ENCODE measurements at regions not wholly inside any gene's neighbourhood (a gene's known extent, or its start where the extent isn't known, plus 50 kb on each side); places are given as distances from the start of the nearest gene placed in this dataset.

GRCh38 chr18:29925566-29925965, 1117.0 kb downstream of the DSC3 start:
- ChIA-PET POLR2A (no interaction called here), CTCF (no interaction called here)
- no peak for TF ChIP-seq CTCF (IDR thresholded peaks at IDR 0.05; ENCODE audit: low read depth, low read length)
- Histone ChIP-seq H3K27me3 (ENCODE audit: control insufficient read depth, insufficient read depth, low read length) (no peaks in the 10 kb centered on the region), H3K9me3 (ENCODE audit: control insufficient read depth, insufficient read depth, low read length) (peaks cover 3% of the 10 kb centered on the region), H3K27ac (ENCODE audit: low read depth, low read length) (no peak overlapping the region), H3K4me3 (ENCODE audit: low read depth, low read length) (no peak overlapping the region)
- no peak for DNase-seq (ENCODE audit: low read depth, low spot score)

GRCh38 chr18:29912351-29912750, 1130.2 kb downstream of the DSC3 start:
- DNase-seq (ENCODE audit: low read depth, low spot score), result no peak
- Histone ChIP-seq H3K9me3 (ENCODE audit: control insufficient read depth, insufficient read depth, low read length) (peaks cover 11% of the 10 kb centered on the region), H3K4me3 (ENCODE audit: low read depth, low read length) (no peak overlapping the region), H3K27me3 (ENCODE audit: control insufficient read depth, insufficient read depth, low read length) (no peaks in the 10 kb centered on the region), H3K27ac (ENCODE audit: low read depth, low read length) (no peak overlapping the region)
- ChIA-PET CTCF (no interaction called here), POLR2A (no interaction called here)
- no peak for TF ChIP-seq CTCF (IDR thresholded peaks at IDR 0.05; ENCODE audit: low read depth, low read length)

- CTCF ChIA-PET, result no interaction called here
- no peak overlapping the region for H3K27ac ChIP-seq (ENCODE audit: low read depth, low read length)
- no peak overlapping the region for H3K4me3 ChIP-seq (ENCODE audit: low read depth, low read length)
- POLR2A ChIA-PET, result no interaction called here
- no peaks in the 10 kb centered on the region for H3K27me3 ChIP-seq (ENCODE audit: control insufficient read depth, insufficient read depth, low read length)
- no peaks in the 10 kb centered on the region; the same call in 1 of the 2 replicates for H3K9me3 ChIP-seq (ENCODE audit: control insufficient read depth, insufficient read depth, low read length)
- peak; percentile 41 for TF ChIP-seq CTCF (IDR thresholded peaks at IDR 0.05; ENCODE audit: low read depth, low read length)
- DNase-seq (ENCODE audit: low read depth, low spot score), result no peak
Observed at GRCh38 chr18:29892960-29893558, 1149.5 kb downstream of the DSC3 start.

- Histone ChIP-seq H3K4me3 (ENCODE audit: low read depth, low read length) (no peak overlapping the region), H3K27me3 (ENCODE audit: control insufficient read depth, insufficient read depth, low read length) (no peaks in the 10 kb centered on the region), H3K27ac (ENCODE audit: low read depth, low read length) (no peak overlapping the region), H3K9me3 (ENCODE audit: control insufficient read depth, insufficient read depth, low read length) (no peaks in the 10 kb centered on the region)
- CTCF ChIA-PET, result no interaction called here
- no peak for DNase-seq (ENCODE audit: low read depth, low spot score)
- TF ChIP-seq CTCF (IDR thresholded peaks at IDR 0.05; ENCODE audit: low read depth, low read length), result no peak
- POLR2A ChIA-PET, result no interaction called here
Observed at GRCh38 chr18:29883114-29883513, 1159.4 kb downstream of the DSC3 start.

- ChIA-PET CTCF (no interaction called here), POLR2A (no interaction called here)
- H3K4me3 ChIP-seq (ENCODE audit: low read depth, low read length), result no peak overlapping the region
- H3K27ac ChIP-seq (ENCODE audit: low read depth, low read length), result no peak overlapping the region
- H3K27me3 ChIP-seq (ENCODE audit: control insufficient read depth, insufficient read depth, low read length), result no peaks in the 10 kb centered on the region
- H3K9me3 ChIP-seq (ENCODE audit: control insufficient read depth, insufficient read depth, low read length), result no peaks in the 10 kb centered on the region
- no peak for TF ChIP-seq CTCF (IDR thresholded peaks at IDR 0.05; ENCODE audit: low read depth, low read length)
- no peak for DNase-seq (ENCODE audit: low read depth, low spot score)
Observed at GRCh38 chr18:29882620-29883019, 1159.9 kb downstream of the DSC3 start.

Data from AG04450 (cell line).